Astrocyte of the spinal cord (primary cell): ENCODE measurements at regions not wholly inside any gene's neighbourhood (a gene's known extent, or its start where the extent isn't known, plus 50 kb on each side); places are given as distances from the start of the nearest gene placed in this dataset.

ENCODE experiments used
- DNase-seq: peaks from one replicate; pipeline ENCODE4 v3.0.0; 2011; ENCODE audit warnings: low read depth, low spot score
- H3K4me3 ChIP-seq: 2 replicates; pipeline ENCODE4 v1.5.1; 2011; ENCODE audit warnings: low read depth, mild to moderate bottlenecking, low read length, moderate library complexity
- CTCF ChIP-seq: IDR thresholded peaks from 2 replicates; pipeline ENCODE4 v1.5.1; 2012; ENCODE audit warnings: low read depth, mild to moderate bottlenecking, low read length, inconsistent platforms
- in situ Hi-C: cut with HindIII; loops from 2 replicates; pipeline ENCODE4 v1.10.0; 2017; ENCODE audit warnings: low sequenced_read_pairs

- in situ Hi-C loops, result no loop called here
- no peak for TF ChIP-seq CTCF
- DNase-seq, result no peak
- H3K4me3 ChIP-seq, result no peak overlapping the region
Observed at GRCh38 chr5:56496581-56497063, 263.5 kb upstream of the ANKRD55 start.

GRCh38 chr5:56494300-56494731, 261.2 kb upstream of the ANKRD55 start:
- TF ChIP-seq CTCF, result no peak
- in situ Hi-C loops, result no loop called here
- DNase-seq, result no peak
- H3K4me3 ChIP-seq, result no peak overlapping the region

- DNase-seq, result no peak
- H3K4me3 ChIP-seq, result no peak overlapping the region
- in situ Hi-C loops, result no loop called here
- TF ChIP-seq CTCF, result no peak
Observed at GRCh38 chr5:56493766-56494165, 260.6 kb upstream of the ANKRD55 start.

- no peak for TF ChIP-seq CTCF
- DNase-seq, result no peak
- in situ Hi-C loops, result no loop called here
- no peak overlapping the region for H3K4me3 ChIP-seq
Observed at GRCh38 chr5:56493308-56493707, 260.2 kb upstream of the ANKRD55 start.

GRCh38 chr5:56492812-56493211, 259.7 kb upstream of the ANKRD55 start:
- in situ Hi-C loops, result no loop called here
- TF ChIP-seq CTCF, result no peak
- no peak overlapping the region for H3K4me3 ChIP-seq
- no peak for DNase-seq

GRCh38 chr5:56490971-56491468, 257.9 kb upstream of the ANKRD55 start:
- no peak overlapping the region for H3K4me3 ChIP-seq
- no peak for TF ChIP-seq CTCF
- in situ Hi-C loops, result no loop called here
- no peak for DNase-seq

- in situ Hi-C loops, result no loop called here
- DNase-seq, result no peak
- TF ChIP-seq CTCF, result no peak
- H3K4me3 ChIP-seq, result no peak overlapping the region
Observed at GRCh38 chr5:56489272-56489671, 256.1 kb upstream of the ANKRD55 start.
